ENCODE measurements at regions not wholly inside any gene's neighbourhood (a gene's known extent, or its start where the extent isn't known, plus 50 kb on each side); places are given as distances from the start of the nearest gene placed in this dataset.
"Not testable (repeated sequence)": the region's sequence is repeated elsewhere in the genome, so short reads cannot be mapped to it uniquely, and the experiment has no call there.

DNA sequence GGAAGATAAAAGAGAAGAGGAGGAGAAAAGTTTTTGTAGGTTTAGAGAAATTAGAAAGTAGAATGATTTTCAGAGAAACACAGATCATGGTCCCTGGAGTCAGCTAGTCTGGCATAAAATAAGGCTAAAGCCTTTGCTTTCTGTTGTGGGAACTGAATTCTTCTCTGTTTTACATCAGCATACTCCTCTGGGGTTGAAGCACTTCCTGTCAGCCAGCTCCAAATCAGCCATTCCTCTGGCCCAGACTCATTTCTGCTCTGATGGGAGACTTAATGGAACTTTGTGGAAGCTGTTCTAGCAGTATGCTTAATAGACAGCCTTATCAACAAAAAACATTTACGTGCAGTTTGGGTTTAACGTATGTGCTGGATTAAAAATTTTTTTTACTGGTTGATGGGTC, 143.2 kb downstream of the HMHB1 start:
- no peak for DNase-seq (ENCODE audit: low read depth)

DNA sequence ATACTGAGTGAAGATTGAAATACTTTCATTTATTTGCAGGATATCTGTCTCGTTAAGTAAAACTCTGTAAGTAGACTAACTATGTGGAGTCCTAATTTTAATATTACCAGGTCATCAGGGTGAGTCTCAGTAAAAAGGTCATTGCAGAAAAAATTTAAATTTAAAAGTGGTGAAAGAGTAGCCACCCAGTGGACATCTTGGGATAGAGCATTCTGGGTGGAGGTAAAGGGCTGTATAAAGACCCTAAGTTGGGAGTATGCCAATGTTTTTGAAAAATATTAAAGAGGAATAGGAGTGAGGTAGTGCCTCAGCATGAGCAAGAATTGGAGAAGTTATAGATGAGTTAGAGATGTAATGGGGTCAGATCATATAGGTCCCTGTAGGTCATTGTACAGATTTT, 145.5 kb downstream of the HMHB1 start:
- no peak for DNase-seq (ENCODE audit: low read depth)

DNA sequence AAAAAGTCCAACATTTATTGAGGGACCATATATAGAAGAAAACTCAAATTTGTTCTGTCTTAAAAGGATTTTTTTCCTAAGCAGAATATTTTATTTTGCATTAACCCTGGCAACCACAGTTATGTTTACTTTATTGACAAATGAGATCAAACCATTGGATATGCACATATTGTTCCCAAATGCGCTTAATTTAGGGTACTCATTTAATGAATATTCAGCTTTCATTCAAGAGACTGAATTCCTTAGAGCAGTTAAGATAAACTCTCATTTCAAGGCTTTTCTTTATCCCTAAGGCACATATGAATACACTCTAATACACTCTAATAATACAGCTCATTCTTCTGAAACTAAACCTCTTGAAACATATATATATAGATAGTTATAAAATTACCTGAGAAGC, 150.2 kb downstream of the HMHB1 start:
- DNase-seq (ENCODE audit: low read depth): no peak

DNA sequence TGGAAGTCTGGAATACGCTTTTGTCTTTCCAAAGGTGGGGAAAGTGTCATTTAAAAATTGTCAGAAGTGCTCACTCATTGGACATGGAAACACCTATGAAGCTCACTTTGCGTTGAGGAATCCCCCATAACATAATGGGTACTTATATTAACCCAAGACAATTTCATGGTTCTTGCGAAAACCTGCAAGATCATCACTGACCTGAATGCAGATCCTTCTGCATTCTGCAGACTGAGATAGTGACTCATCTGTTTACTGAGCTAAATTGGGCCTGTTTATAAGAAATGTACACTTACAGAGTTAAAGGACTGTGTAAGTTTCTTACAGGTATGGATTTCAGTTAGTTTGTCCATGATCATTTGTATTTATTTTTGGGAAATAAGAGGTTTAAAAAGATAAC, 153.0 kb downstream of the HMHB1 start:
- no peak for DNase-seq (ENCODE audit: low read depth)

DNA sequence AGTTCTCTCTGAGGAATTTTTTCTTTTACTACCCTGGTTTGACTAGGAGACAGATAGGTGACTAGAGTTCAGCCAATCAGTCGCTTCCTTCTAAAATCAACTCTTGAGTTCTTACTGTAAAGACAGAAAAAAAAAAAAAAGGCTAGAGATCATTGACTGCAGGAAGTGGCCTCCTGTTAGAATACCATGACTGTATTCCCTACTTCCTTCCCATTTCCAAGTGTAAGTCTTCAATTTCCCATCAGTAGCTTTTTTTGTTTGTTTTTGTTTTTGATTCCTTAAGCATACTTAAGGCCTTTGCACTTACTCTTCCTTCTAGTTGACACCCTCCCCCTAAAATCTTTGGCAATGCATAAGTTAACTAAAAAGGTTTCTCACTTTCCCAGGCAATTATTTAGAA, 154.3 kb downstream of the HMHB1 start:
- DNase-seq (ENCODE audit: low read depth): no peak

DNA sequence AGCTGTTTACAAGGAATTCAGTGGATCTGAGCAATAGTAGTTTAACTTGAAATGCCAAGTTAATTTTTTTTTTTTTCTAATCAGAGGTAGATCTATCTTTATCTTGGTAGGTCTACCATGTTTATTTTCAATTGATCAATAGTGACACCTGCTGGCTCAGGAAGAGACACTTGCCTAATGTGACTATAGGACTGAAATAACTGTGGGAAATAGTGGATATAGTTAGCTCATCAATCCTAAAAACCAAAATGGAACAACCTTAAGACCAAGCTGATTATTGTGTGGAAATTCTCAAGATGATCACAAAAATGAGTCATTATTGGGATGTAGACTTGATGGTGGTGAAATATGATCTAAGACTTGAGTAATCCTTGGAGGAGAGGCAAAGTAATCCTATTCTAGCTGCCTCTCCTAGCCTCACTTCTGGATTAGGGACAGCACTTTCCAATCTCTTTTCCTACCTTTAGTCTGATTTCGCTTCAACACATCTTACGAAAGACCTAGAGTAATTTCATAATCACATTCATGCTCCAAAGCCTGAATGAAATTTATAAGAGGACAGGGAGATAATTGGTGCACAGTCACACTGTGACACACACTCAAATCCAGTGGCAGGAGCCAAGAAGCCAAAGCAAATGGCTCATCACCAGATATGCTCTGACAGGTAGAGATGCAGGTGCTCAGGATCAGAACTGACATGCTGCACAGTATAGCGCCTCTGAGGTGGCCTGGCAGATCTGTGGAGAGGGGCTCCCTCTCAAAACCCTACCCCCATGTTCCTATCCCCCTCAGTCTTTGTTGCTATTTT, 156.3 kb downstream of the HMHB1 start:
- DNase-seq (ENCODE audit: low read depth): no peak

DNA sequence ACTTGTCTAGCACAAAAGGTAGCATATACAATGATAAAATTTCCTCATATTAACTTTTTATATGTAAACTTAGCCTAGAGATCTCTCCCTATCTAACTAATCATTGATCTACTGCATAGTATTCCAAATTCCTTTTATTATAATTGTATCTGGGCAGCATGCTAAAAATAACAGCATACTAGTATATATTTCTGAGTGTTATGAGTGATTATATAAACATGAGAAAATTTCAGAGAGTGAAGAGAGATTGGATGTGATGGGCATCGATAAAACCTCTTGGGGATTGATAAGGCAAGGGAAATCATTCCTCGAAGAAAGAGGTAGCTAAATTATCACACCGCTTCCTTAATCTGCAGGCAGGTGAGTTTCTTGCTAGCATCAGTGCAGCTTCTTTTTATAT, 158.2 kb downstream of the HMHB1 start:
- no peak for DNase-seq (ENCODE audit: low read depth)

DNA sequence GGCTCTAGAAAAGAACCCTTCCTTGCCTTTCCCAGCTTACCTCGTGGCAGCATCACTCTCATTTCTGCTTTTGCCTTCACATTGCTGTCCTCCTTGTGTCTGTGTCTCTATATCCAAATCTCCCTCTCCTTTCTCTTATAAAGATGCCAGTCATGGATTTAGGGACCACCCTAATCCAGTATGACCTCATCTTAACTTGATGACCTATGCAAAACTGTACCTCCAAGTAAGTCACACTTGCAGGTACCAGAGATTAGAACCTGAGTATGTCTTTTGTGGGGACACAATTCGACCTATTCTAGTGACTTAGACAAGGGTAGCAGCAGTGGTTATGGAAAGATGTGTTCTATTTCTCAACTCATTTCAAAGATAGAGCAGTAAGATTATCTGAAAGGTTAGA, 160.1 kb downstream of the HMHB1 start:
- no peak for DNase-seq (ENCODE audit: low read depth)

DNA sequence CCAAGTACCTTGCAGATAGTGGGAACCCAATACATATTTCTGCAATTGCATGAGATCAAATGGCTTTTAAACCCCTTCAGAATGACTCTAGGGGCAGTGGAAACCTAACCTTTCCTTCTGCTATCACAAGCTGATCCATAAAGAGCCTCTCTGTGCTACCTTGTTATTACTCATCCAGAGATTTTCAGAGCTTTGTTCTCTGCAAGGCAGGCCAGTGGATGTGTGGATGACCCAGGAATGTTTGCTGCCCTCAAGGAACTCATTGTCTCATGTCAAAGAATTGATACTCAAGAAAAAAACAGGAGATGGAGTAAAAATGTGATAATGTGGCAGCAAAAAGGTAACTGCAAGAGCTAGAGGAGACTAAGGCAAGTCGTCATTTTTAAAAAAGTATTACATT, 164.1 kb downstream of the HMHB1 start:
- no peak for DNase-seq (ENCODE audit: low read depth)

DNA sequence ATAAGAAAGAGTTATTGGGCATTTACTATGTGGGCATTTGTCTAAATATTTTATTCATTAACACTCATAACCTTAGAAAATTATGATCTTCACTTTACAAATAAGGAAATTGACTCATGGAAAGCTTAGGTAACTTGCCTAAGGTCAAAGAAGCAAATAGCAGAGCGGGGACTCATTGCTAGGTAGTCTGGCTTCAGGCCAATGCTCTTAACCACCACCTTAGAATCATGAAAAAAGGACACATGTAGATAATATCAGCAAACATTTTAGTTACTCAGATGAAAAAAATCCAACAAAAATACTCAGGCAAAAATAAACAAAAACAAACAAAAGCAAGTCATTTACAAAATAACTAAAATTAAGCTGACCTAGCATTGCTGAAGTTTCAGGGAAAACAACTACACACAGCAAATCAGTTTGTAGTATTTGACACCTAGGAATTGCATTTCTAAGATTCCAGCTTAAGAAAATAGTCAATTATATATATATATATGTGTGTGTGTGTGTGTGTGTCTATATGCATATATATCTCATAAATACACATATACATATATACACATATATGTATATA, 166.0 kb downstream of the HMHB1 start:
- no peak for DNase-seq (ENCODE audit: low read depth)

DNA sequence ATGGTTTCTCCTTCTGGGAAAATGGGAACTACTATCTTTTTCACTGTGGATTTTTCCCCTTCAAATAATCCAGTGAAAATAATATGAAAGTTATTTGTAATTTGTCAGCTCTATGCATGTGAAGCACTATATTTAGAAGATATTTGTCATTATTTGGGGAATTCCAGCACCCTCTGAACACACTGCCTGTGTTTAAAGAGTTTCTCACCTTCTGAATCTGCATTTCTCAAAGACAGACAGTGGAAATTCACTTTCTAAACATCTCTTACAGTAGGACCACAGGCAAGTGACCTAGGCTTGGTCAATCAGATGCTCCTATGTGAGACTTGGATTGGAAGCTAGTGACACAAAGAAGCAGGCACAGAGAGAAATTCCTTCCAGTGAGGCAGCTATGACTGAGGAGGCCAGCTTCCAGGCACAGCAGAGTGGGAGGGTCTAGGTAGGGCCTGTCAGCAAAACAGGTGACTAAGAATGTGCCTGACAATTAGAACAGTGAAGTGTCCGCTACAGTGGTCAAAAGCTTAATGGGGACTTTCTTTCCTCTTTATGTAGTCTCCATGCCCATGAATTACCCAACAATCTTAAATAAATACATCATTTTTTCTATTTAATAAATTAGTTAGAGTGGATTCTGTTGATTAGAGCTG, 167.2 kb downstream of the HMHB1 start:
- no peak for DNase-seq (ENCODE audit: low read depth)

DNA sequence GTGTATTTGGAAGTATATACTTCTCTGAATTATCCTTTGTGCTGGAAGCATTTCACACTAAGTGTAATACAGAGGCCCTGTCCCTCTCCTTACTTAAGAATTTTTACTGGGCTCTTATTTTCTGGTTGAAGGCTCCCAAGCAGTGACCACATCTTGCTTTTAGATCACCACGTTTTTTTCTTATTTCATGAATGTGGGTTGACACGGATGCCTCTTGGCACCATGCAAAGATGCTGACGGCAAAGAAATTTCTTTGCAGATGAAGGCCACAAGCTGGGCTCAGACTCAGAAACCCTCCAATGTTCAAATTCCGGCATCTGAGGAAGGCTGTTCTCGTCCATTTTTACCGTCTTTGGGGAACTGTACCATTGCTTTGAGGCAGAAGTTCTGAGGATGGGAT, 168.5 kb downstream of the HMHB1 start:
- DNase-seq (ENCODE audit: low read depth): no peak

DNA sequence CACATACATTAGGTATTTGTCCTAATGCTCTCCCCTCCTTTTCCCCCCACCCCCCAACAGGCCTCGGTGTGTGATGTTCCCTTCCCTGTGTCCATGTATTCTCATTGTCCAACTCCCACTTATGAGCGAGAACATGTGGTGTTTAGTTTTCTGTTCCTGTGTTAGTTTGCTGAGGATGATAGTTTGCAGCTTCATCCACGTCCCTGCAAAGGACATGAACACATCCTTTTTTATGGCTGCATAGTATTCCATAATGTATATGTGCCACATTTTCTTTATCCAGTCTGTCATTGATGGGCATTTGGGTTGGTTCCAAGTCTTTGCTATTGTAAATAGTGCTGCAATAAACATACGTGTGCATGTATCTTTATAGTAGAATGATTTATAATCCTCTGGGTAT, 171.0 kb downstream of the HMHB1 start:
- not testable (repeated sequence) for DNase-seq (ENCODE audit: low read depth)

DNA sequence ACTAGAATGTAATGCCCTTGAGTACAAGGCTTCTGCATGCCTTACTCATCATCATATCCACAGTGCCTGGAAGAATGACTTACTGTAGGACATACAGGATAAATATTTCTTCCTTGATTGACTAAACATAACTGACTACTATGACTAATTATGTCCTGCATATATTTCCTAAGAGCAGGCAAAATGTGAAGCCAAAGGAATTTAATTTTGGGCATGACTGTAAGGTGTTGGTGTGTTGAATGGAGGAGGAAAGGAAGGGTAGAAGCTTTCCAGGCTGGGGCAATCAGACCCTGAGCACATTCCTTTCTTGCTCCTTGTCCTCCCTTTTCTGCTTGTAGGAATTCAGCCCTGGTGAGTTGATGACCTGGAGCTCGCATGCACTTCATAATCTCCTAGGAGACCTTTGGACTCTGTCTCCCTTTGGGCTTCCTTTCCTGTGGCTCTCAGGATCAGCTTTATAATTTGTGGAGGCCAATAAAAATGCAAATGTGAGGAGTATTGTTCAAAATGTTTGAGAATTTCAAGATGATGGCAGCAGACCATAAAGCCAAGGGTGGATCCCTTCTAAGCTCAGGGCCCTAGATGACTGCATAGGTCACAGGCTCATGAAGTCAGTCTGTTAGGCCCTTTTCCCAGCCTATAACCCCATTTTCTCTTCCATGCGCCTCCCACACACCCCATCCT, 174.0 kb downstream of the HMHB1 start:
- no peak for DNase-seq (ENCODE audit: low read depth)

DNA sequence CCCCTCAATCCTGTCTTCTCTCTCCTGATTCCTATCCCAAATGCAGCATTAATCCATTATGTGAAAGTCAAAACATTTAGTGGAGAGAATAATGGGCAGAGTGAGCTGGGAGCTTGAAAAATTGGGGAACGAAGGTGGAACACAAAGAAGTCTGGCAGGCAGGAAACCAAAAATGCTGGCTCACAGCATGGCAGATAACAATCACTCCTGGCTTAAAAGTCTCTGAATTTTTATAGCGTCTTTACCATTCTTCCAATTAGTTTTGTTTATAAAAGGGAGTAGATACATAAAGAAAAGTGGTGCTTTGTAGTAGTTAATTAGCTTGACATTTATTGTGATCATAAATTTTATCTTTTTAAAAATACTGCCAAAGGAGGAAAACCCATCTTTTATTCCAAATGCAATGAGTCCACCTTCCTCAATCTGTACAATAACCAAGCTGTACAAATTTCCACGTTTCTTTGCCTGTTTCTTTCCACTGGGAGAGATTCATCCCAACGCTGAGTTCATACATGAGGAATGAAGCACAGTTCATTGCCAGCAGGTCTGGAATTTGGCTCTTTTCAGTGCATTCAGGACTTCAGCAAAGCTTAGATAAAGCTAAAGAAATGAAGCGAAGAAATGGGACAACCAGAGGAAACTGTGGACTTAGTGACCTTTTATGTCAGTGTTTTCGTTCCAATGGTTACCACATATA, 174.7 kb downstream of the HMHB1 start:
- no peak for DNase-seq (ENCODE audit: low read depth)

DNA sequence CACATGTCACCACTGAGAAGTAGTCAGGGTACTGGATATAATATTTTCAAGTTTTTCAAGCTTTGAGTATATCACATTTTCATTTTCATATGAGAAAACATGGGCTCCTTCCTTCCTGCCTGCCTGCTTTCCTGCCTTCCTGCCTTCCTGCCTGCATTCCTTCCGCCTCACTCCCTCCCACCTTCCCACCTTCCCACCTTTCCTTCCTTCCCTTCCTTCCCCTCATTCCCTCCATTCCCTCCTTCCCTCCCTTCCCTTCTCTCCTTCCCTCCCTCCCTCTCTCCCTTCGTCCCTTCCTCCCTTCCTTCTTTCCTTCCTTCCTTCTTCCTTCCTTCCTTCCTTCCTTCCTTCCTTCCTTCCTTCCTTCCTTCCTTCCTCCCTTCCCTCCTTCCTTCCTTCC, 175.3 kb downstream of the HMHB1 start:
- no peak for DNase-seq (ENCODE audit: low read depth)

DNA sequence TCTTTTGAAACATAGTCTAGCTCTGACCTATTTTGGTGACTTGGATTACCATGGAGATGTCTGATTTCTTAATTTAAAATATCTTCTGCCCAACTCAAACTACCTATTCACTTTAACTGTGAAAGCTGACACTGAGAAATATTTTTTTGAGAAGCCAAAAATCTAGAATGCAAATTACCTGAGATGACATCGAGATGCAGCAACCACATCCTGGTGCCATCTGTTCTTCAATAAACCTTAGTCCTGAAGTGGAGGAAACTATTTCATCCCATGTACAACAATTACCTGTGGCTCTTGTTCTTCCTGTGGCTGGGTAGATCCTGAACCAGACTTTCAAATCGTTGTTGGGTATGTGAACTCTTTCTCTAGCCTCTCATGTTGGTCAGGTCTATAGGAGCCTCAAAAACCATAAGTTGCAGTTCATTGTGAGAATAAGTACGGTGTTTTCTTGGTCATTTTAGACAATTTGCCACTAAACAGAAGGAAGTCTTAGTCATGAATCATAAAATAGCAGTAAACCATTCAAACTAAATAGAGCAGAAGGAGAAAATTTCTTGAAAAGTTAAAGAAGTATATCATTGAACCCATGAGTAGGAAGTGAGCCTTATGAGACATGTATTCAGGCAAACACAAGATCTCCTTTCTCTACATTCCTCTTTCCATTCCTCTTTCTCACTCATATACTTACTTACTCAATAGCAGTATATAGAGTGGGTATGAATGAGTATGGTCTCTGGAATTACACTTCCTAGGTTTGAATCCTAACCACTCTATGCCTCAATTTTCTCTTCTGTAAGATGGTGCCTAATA, 176.0 kb downstream of the HMHB1 start:
- no peak for DNase-seq (ENCODE audit: low read depth)

DNA sequence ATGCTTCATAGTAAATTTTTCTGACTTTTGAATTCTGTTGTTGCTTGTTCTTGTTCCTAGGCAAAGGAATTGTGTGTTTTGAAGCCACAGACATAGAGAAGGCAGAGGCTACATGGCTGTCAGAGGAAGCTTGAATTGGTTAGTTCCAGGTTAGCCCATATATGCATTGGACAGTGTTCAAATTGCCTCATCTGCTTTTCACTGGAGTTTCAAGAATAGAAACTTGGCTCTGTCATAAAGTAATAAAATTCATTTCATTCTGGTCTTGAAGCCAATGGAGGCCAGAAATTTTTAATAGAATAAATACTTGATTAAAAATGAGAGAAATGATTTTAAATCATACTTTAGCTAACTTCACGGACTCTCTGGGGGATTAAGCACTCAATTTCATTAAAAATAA, 178.0 kb downstream of the YIPF5 start:
- DNase-seq (ENCODE audit: low read depth): no peak

DNA sequence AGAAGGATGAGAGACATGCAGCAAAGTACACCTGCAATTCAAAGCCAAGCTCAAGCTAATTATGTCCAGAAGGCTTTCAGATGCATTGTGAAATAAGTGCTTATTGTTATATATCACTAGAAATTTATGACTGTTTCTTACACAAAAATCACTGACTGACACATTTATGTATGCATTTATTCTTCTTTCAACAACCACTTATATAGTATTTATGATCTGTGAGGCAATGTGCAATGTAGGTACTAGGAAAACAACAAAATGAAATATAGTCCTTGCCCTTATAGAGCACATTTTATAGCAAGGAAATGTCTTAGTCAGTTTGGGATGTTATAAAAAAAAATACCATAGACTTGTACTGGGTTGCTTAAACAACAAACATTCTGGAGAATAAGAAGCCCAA, 167.6 kb downstream of the YIPF5 start:
- no peak for DNase-seq (ENCODE audit: low read depth)

DNA sequence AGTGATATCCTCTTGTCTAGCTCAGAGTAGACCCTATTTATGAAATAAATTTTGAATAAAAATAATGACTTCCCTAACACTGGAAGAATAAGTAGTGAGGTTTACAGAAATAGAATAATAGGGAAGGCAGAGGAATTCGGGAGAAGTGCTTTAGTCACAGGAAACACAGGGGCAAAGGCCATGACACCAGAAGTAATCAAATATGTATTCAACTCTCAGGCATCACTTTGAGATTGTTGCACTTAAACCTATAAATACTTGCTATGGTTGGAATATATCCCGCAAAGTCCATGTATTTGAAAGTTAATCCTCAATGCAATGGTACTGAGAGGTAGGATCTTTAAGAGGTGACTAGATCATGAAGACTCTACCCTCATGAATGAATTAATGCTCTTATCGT, 166.8 kb downstream of the YIPF5 start:
- no peak for DNase-seq (ENCODE audit: low read depth)

DNA sequence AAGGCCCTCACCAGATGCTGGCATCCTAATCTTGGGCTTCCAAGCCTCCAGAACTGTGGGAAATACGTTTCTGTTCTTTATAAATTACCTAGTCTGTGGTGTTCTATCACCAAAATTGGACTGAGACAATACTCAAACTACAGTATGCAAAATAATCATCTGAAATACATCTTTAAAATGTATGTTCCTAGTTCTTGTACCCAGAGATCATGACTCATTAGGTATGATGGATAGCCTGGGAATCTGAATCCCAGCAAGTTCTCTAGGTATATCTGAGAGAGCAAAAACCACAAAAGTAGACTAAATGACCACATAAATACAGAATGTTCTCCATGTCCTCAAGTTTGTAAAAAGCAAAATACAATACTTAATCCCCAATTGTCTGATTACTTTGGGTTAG, 166.3 kb downstream of the YIPF5 start:
- DNase-seq (ENCODE audit: low read depth): no peak

DNA sequence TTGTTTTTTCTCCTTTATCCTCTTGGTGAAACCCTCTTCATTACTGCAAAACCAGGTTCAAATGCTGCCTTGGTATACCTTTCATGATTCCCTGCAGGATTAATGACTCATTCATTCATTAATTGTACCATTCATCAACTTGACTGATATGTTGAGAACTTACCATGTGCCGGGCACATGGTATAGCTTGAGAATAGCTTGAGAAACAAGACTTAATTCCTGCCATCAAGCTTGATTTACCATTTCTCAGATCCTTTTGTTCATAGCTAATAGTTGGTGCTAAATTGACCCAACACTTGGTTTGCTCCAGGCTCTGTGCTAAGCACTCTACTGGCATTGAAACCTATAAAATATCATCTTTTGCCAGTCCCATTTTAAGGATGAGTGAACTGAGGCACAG, 165.7 kb downstream of the YIPF5 start:
- DNase-seq (ENCODE audit: low read depth): no peak
